NCI-H2196 treated with DMSO at 0.1 percent for 48 hours (cell line): ENCODE measurements at regions not wholly inside any gene's neighbourhood (a gene's known extent, or its start where the extent isn't known, plus 50 kb on each side); places are given as distances from the start of the nearest gene placed in this dataset.

Experiments used
- DNase-seq: peaks from one replicate; lab custom pipeline; 2025; ENCODE audit not compliant: unreplicated experiment; lab: John Stamatoyannopoulos, UW

- DNase-seq = no peak
These were observed 87.6 kb downstream of the YTHDF1 start for GRCh38 chr20:63128367-63128766.

- no peak for DNase-seq
These were observed 88.1 kb downstream of the YTHDF1 start for GRCh38 chr20:63127700-63128364.

GRCh38 chr20:63126876-63127699 is 88.8 kb downstream of the YTHDF1 start:
- DNase-seq = no peak

GRCh38 chr20:63125838-63126601 is 89.9 kb downstream of the YTHDF1 start:
- DNase-seq = no peak

- no peak for DNase-seq
These were observed 90.4 kb downstream of the YTHDF1 start for GRCh38 chr20:63125581-63125837.

GRCh38 chr20:63124782-63125580 is 91.0 kb downstream of the YTHDF1 start:
- DNase-seq = no peak

- no peak for DNase-seq
These were observed 91.7 kb downstream of the YTHDF1 start for GRCh38 chr20:63124092-63124781.

GRCh38 chr20:63123331-63123741 is 92.6 kb downstream of the YTHDF1 start:
- no peak for DNase-seq

- DNase-seq = no peak
These were observed 93.3 kb downstream of the YTHDF1 start for GRCh38 chr20:63122626-63123025.

- no peak for DNase-seq
These were observed 94.1 kb downstream of the YTHDF1 start for GRCh38 chr20:63121749-63122405.

GRCh38 chr20:63121246-63121645 is 94.7 kb downstream of the YTHDF1 start:
- DNase-seq = no peak

- no peak for DNase-seq
These were observed 95.2 kb downstream of the YTHDF1 start for GRCh38 chr20:63120808-63121090.

GRCh38 chr20:63119963-63120807 is 95.7 kb downstream of the YTHDF1 start:
- DNase-seq = no peak

- no peak for DNase-seq
These were observed 96.6 kb downstream of the YTHDF1 start for GRCh38 chr20:63119121-63119962.

GRCh38 chr20:63118303-63119120 is 97.4 kb downstream of the YTHDF1 start:
- DNase-seq = no peak

- no peak for DNase-seq
These were observed 98.1 kb downstream of the YTHDF1 start for GRCh38 chr20:63117661-63118302.

GRCh38 chr20:63117151-63117550 is 98.8 kb downstream of the YTHDF1 start:
- no peak for DNase-seq
